ENCODE measurements at regions not wholly inside any gene's neighbourhood (a gene's known extent, or its start where the extent isn't known, plus 50 kb on each side); places are given as distances from the start of the nearest gene placed in this dataset.
"Not testable (repeated sequence)": the region's sequence is repeated elsewhere in the genome, so short reads cannot be mapped to it uniquely, and the experiment has no call there.

GRCh38 chr6:150741633-150742200, 123.8 kb upstream of the MTHFD1L start:
- DNase-seq = no peak

DNA sequence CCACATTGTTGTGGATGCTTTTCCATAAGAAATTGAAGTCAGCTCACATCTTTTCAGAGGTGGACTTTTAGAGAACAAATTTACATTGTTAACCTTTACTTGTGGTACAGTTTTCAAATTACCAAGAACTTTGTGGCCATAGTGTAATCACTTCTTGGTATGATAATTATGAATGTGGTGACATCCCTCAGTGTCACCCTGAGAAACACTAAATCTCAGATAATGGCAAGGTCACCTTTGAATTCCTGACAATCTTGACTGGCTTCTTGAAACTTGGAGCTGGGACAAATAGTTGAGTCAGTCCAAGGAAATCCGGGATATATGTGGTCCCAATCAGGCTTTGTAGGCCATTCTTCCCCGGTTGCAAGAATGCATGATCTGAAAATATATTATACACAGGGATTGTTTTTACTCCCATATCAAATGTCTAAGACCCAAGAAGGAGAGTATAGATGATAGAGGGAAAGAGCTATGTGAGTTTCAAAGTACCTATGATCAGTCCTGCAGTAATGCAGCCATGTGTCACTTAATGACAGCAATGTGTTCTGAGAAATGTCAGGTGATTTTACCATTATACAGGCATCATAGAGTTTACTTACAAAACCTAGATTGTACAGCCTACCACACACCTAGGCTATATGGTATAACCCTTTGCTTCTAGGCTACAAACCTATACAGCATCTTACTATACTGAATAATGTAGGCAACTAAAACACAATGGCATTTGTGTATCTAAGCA, 120.8 kb upstream of the MTHFD1L start:
- no peak for DNase-seq

GRCh38 chr6:150745896-150746295, 119.6 kb upstream of the MTHFD1L start:
- DNase-seq = no peak

GRCh38 chr6:150747155-150747554, 118.3 kb upstream of the MTHFD1L start:
- no peak for DNase-seq

DNA sequence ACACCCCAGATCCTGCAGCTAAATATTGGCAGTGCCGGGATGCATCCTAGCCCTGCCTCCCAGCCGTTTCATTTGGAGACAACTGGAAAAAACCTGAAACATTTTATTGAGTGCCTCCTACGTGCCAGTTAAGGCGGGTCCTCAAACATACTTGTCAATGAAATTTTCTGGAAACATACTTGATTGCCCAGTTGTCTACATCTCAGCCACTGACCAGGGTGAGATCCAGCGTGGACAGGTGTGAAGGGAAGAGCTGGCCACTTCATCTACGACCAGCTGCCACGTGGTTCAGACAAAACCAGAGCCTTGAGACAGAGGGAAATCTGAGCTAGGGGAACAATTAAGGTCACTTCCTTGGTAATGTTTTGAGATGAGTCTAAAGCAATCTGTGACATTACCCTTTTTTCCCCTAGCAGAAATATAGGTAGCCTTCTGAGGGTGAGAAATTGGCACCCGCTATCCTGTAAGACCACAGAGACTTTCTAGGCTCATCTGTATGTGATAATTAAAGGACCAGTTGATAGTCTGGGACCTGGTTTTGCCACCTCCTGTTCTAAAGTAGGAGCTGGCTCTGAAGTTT, 116.3 kb upstream of the MTHFD1L start:
- no peak for DNase-seq

GRCh38 chr6:150751296-150751695, 114.2 kb upstream of the MTHFD1L start:
- DNase-seq = no peak

DNA sequence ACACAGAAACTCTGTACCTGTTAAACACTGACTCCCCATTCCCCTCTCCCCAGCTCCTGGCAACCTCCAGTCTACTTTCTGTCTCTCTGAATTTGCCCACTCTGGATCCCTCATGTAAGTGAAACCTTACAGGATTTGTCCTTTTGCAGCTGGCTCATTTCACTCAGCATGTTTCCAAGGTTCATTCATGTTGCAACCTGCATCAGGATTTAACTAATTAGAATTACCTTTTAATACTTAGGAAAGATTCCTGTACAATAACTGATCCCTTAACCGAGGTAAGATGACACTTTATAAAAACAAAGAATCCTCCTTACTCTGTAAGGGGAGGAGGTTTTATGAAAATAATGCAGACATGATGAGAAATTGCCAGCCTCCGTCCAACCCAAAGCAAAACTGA, 113.1 kb upstream of the MTHFD1L start:
- DNase-seq = no peak

DNA sequence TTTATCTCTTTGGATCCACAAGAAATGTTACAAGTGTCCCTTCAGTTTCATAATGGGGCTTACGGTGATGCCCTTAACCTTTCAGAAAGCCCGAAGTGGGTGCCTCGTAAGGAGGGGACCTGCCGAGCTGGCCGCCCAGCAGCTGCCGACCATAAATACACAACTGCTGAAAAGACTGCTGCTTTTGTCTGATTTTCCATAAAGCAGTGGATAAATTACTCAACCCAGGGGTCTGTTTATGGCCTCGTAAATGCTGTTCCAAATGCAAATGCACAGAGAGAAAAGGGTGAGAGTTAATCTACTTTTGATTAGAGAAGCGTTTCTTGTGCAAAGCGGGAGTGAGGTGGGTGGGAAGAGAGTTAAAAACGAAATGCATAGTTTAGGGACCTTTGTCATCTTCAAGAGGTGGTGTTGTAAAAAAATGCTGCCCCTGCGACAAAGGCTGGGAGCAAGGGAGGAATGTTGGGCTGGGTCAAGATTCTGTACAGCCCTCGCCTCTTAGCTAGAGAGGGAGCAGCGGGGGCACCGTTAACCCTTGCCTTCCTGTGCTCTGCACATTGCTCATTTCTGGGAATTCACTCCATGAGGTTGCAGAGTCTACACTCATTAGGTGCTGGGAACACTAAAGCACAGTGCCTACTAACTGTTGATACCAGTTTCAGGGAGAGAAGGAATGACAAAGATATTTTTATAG, 112.0 kb upstream of the MTHFD1L start:
- no peak for DNase-seq

- no peak for DNase-seq
Measured at GRCh38 chr6:150755042-150755441, 110.5 kb upstream of the MTHFD1L start.

DNA sequence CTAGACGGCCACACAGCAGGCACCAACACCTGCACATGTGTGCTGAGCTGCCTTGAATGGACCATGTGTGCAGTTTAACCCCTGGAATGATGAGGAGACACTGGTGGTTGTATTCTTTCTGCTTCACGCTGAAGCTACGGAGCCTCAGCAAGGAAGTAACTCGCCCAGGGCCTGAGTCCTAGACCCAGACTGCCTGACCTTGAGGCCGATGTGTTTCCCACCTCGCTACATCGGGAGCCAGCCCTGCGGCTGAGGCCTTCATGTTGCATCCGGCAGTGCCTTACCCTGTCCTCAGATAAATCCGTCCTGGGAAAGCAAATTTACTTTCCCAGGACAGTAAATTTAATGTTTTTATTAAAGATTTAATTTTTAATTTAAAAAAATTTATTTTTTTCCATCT, 110.0 kb upstream of the MTHFD1L start:
- no peak for DNase-seq

GRCh38 chr6:150756173-150756572, 109.3 kb upstream of the MTHFD1L start:
- DNase-seq = no peak

GRCh38 chr6:150757807-150758206, 107.7 kb upstream of the MTHFD1L start:
- DNase-seq = not testable (repeated sequence)

- no peak for DNase-seq
Measured at GRCh38 chr6:150759483-150759882, 106.0 kb upstream of the MTHFD1L start.

- no peak for DNase-seq
Measured at GRCh38 chr6:150761771-150762170, 103.7 kb upstream of the MTHFD1L start.

DNA sequence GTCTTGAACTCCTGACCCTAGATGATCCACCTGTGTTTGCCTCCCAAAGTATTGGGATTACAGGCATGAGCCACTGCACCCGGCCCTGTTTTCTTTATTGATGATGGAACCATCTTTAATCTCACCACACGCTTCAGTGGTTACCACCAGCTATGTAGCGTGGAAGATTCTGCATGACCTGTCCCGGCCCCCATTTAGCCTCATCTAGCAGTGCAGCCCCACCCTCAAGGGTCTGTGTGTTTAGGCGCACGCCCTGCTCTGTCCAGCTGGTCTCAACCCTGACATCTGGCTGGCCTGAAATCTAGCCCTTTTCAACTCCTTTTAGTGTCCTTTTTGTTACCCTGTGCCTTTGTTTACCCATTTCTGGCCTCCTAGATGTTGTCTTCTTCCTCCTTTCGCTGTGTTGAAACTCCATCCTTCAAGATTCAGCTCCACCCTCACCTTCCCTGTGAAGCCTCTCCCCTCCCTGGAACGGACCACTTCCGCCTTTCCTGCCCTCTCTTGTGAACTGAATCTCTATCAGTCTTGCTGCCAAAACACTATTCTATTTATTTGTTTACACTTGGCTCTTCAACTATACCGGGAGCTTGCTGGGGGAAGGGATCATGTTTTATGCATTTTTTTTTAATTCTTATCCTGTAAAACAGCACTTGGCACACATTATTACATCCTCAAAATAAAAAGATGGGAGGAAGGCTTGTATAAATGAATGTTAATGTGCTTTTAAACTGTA, 101.0 kb upstream of the MTHFD1L start:
- no peak for DNase-seq

GRCh38 chr6:150765067-150765764, 100.3 kb upstream of the MTHFD1L start:
- no peak for DNase-seq

- no peak for DNase-seq
Measured at GRCh38 chr6:150766201-150766997, 99.1 kb upstream of the MTHFD1L start.

DNA sequence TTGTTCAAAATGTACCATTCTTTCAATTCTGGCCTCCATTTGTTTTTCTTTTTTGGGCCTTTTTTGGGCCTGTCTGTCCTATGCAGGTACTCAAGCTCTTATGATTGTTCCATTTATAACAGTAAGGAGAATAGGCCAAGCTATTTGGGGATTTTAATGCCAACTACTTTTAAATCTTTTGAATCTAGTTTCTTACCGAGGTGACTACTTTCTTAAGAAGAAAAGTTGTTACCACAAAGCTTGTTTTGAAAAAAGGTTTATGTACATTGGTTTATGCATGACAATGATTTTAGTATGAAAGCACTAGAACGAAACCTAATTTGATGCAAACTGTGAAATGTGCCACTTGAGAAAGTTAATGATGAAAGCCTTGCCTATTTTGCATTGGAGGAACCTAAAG, 98.3 kb upstream of the MTHFD1L start:
- no peak for DNase-seq

GRCh38 chr6:150767571-150768018, 97.9 kb upstream of the MTHFD1L start:
- no peak for DNase-seq

DNA sequence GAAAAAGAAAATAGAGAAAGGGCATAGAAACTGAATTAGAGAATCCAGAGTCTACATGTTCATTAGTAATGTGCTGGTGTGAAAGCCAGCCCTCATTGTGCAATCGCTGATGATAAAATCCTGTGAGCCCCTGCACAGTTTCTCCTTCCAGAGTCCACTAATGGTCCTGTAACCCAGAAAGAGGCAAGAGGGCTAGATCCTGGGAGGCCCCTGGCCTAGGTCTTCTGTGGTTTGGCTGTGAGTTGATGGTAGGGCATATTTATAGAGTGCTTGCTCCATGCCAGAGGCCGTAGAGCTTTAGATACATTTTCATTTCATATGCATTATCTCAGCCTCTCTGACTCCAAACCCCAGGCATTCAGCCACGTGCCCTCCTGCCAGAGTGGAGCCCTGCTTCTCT, 94.9 kb upstream of the MTHFD1L start:
- DNase-seq = no peak

GRCh38 chr6:150773969-150774368, 91.5 kb upstream of the MTHFD1L start:
- no peak for DNase-seq

All from central memory CD4-positive, alpha-beta T cell (primary cell).